Amygdala (tissue), 56 donors: ENCODE measurements at regions not wholly inside any gene's neighbourhood (a gene's known extent, or its start where the extent isn't known, plus 50 kb on each side); places are given as distances from the start of the nearest gene placed in this dataset.

Source experiments
- DNase-seq, 56 donors: peaks; one replicate each; lab custom pipeline; 2025; lab: John Stamatoyannopoulos, UW

DNA sequence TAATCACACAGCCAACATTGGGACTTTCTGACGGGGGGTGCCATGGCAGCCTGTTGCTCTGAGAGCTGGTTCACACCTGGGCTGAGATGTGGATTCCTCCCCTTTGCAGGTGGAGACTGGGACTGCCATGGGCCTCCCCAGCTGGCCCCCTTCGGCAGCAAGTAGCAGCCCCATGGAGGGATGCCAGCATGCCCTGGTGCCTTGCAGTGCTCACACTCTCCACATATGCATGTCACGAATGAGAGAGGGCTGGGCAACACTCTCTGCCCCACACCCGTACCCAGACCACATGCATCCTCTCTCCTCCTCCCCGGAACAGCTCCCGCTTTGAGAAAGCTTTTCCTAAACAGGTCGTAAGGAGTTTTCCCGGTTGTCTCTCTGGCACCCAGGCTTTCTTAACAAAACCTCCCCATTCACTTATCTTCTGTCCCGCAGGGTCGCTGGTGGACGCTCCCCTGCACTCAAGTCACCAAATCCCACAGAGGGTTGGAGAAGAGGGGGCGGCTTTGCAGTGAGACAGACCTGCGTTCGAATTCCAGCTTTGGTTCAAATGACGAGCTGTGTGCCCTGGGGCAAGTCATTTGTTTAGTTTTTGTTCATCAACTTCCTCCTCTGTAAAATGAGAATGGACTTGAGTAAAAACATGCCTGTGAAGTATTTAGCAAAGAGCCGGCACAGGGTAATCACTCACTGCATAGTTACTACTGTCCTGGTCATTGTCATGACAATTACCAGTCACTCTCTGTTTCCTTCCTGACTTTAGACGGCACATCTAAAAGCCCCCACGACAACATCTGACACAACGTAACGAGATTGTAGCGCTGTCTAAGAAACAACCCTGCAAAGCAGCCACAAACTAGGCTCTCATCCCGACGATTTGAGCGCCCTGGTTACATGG is 231.3 kb upstream of the B3GAT1 start:
- DNase-seq, result no peak

DNA sequence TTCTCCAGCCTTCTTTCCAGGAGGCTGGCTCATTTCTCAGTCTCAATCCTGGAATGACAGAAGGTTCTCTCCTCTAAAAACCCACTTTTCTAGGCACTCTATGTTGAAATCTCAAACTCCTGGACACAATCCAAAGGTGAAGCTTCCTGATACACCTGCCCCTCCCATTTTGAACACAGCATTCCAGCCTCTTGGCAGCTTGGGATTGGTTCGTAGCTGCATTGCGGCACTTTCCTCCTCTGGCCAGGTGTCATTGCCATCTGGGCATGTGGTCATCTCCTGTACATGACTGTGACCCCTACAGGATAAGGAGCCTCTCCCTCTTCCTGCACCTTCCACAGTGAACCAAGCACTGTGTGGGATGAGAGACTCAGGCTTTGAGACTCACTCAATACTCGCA is 230.2 kb upstream of the B3GAT1 start:
- no peak for DNase-seq

DNA sequence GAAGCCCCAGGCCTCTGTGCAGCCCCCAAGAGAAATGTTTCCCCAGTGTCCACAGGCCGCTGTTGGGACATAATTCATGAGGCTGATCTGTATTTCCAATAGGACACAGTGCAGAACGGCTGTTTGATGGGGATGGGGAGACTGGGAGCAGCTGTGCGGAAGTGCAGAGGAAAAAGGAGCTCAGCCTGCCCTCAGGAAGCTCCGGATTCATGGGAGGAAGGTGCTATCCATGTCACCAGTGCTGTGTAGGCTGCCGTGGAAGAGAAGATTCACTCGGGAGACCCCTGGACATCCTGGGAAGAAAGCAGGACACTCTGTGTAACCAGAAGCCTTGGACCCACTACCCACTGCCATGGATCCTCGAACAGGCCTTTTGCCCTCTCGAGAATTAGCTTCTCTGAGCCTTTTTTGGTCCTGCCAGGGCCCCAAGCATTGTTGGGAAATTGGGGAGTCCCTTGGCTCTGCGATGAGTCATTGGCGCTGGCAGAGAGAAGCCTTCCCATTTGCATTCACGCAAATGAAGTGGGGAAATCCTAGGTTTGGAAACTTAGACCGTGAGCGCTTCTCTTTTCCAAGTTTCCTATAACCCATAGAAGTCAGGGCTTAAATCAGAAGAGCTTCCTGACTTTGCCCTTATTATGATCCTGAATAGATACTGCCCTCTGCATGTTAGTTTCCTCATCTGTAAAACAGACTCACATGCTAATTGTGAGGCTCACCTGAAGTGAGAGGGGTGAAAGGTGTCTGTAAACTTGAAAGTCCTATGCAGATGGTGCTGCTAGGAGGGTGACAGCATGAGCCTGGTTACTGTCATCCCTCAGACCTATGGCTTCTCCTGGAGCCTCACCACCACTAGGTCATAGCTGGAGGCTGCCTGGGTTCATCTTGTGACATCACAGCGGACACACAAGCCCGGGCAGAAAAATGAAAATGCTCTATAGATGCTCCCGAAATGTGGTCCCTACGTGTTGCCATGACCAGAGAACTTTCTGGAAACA is 229.2 kb upstream of the B3GAT1 start:
- DNase-seq, result no peak

DNA sequence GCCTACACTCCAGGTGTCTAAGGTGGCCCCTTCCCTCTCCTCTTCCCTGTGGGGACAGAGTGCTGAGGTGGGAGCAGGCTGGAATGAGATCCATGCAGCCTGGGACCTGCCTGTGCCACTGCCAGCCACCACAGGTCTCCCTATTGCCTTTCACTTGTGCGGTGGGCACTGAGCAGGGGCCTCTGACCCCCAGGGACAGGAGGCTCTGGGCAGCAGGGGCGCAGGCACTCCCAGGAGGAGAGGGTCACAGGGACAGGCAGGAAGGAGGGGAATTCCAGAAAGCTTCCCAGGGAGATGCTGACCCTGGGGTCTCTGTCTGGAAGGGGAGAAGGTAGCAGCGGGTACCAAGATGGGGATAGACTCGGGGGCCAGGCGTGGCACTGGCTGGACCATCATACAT is 228.5 kb upstream of the B3GAT1 start:
- no peak for DNase-seq

DNA sequence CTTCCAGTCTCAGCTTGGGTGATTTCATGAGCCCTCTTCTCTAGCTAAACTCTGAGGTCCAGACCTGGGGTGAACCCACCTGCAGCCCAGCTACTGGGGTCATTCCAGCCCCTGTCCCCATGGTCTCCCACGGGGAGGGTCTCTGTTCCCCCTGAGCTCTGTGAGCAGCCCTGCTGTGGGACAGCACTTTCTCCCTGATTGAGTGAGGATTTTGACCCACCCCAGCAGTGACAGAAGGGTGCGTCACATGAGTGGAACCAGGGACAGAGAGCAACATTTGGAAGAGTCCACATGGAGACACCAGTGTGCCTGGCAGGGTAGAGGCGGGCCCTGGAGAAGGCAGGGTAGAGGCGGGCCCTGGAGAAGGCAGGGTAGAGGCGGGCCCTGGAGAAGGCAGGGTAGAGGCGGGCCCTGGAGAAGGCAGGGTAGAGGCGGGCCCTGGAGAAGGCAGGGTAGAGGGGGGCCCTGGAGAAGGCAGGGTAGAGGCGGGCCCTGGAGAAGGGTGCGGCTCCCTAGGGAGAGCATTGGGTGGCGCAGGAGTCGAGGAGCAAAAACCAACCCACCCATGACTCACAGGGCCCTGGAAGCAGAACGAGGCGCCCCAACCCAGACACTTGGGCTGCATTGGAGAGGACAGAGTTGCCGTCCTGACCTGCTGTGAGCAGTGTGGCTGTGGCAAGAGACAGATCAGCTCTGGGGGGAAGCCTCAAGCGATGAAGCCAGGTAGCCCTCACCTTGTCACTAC is 227.7 kb upstream of the B3GAT1 start:
- no peak for DNase-seq

DNA sequence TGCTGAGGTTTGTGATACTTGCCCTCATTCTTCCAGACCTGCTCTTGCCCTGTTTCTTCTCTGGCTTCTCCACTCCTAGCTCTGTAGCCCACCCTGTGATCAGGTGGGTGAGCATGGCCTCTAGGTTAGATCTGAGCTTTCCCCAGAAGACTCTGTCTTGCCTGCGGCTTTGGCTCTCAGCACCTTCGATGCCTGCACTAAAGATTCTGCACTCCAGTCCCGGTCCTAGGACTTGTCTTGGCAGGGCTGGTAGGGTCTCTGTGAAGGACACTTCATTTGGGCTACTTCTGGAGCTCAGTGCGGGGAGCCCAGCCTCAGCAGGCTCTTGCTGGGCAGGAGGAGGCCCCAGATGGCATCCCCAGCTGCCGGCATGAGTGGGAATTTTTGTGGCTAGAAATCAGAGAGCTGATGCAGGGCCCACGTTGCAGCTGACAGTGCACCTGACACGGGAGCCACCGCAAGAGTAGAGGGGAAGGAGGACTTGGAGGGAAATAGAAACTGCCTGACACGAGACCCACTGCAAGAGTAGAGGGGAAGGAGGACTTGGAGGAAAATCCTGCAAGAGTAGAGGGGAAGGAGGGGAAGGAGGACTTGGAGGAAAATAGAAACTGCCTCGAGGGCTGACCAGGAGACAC is 226.9 kb upstream of the B3GAT1 start:
- no peak for DNase-seq

DNA sequence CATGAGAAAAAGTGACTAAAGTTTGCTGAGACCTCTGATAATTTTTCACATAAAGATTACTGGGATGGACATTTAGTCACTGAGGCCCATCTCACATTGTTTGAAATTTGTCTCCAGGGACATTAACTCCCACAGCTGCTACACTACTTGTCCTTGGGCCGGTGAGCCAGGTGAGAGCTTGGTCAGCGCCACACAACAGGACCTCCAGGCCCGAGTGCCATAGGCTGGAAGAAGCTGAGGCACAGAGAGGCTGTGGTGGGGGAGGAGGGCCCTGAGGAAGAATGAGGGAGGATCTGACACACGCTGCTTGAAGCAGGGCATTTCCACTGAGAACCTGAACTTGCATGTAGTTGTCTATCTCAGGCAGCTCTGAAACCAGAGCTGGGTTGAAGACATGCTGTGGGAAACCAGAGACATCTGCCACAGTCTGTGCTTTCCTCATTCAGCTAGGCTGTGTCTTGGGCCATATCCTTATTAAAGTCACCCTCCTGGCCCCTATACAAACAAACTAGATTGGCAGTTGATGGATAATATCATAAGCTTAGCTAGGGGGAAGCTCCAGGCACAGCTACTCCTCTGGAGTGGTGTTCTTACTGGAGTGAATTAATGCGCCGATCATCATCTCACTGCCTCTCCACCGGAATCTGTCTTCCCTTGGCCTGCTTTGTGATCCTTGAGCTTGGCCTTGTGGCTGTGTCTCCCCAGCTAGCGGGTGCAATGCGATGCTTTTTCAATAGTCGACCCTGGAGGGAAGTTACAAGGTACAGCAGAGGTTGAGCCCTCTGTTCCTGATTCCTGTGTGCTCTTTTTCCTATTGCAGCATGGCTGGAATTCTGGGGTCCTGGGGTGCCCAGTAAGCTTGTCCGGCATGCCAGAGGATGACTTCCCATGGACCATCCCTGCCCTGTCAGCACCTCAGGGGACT is 225.3 kb upstream of the B3GAT1 start:
- DNase-seq, result no peak

DNA sequence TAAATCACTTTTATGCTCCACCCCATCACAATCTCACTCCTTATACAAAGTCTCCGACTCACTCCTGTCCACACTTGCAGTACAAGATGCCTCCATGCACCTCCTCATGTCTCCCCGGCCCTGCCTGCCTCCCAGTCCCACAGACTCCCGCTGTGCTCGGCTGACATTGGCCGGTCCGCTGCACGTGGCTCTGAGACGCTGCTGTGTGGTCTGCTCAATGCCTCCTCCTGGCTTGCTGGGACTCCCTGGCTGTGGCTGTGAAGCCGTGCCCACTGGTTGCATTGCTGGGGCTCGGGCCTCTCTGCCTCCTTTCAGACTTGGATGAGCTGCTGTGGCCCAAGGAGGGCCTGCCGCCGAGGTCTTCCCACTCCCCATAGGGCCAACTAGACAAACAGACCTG is 224.0 kb upstream of the B3GAT1 start:
- DNase-seq, result no peak

DNA sequence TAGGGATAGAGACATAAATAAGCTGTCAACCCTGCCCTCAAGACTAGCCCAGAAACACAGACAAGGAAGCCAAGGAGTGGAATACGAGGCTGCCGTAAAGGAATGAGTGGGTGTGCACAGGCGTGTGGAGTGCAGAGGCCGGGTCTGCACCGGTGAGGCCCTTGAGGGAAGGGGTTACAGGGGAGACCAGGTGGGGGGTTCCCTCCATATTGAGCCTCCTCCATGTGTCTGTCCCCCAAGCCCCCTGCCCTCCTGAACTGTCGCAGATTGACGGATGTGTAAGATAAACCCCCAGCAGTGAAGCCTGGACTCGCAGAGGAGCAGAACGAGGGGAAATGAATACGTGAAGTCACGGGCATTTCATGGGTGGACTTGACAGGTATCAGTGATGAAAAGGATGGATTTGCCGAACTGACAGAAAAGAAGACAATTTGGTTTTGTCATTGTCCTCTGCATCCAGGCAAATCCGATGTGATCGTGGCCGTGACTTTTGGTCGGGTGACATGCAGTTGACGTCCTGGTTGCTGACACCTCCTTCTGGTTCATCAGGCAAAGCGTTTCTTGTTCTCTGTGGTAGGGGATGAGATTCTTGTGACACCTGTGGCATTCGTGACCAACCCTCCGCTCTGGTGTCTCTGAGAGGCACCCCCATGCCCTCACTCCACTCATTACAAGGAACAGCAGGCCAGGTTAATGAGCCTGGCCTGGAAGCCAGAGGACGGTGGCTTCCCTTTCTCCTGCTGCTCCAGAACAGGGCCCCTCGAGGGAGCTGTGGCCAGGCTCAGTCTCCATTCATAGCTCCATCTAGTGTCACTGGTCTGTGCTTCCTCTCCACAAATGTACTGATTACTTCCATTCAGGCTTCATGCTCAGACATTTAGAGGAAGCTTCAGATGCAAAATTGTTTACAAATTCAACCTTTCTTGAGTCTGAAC is 223.1 kb upstream of the B3GAT1 start:
- DNase-seq, result peak in 16 of 56 donors; percentile 8 to 65 (median 18)

DNA sequence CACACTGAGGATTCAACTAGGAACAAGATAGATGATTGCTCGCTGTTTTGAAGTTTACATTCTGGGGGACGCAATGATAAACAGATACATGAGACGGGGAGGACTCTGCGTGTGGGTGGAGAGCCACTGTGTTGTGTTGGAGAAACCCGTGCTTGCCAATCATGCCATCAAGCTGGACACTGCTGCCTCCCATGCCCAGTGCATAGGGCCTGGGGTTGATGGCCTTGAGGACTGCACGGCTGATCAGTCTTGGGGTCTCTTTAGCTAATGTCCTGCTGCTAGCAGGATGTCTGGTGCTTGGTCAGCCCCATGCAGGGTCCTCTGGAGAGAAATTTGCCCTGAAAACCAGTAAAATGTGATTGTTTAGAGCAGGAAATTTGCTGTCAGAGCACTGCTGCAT is 221.2 kb upstream of the B3GAT1 start:
- DNase-seq, result no peak

DNA sequence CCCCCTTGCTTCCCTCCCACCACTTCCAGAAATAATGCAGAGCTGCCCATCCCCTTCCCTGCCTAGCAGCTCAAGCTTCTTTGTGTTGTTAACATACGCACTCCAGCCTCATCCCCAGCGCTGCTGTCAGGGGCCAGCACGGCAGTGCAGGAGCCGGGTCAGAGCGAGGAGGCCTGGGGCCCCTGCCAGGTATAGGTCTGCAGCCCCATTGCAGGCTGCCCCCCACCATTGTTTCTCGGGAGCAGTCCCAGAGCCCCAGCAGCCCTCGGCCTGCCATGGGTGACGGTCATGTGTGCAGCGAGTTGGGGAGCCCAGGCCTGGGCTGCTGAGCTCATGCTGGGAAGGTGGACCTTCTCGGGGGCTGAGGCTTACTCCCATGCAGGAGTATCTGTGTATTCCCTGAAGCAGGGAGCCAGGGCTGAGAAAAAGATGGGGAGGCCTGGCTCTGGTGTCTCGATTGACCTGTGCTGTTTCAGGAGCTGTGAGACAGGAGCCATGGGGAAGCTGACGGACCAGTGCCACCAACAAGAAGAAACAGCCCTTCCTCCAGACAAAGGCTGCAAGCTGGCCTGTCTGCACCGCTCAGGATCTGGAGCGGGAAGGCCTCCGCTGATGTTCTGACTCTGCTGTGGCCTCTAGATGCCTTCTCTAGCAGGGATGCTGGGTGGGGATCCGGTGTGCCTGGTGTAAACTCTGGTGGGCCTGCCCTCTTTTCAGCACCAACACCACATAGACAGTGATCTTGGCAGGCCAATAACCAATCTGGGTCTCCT is 220.5 kb upstream of the B3GAT1 start:
- peak in 1 of 56 donors; percentile 26 for DNase-seq

DNA sequence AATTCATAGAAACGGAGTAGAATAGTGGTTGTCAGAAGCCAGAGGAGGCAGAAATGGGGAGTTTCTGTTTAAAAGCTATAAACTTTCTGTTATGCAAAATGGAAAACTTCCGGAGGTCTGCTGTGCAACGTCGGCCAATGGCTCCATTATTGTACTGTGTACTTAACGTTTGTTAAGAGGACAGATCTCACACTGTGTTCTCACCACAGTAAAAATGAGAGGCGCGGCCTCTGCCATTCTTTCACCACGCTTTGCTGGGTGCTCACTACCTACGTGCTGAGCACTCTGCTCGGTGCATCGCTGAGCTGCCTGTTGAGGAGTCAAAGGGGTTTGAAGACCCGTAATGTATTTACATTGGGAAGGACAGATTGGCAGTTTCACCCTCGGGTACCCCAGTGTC is 218.8 kb upstream of the B3GAT1 start:
- no peak for DNase-seq

DNA sequence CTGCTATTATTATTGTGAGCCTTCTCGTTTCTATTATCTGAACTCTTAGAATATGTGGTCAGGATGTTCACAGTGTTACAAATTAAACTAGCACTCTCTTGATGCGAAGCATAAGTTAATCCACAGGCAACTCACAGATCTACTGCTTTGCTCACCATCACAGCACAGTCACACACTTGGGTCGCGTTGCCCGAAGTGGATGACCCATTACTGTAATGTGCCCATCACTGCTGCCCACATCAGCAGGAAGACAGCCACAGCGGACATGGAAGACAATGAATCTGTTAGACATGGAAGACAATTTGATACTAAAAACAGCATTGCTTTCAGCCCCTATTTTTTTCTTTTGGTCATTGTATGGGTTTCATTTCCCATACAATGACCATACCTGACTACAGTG is 216.4 kb upstream of the B3GAT1 start:
- no peak for DNase-seq

DNA sequence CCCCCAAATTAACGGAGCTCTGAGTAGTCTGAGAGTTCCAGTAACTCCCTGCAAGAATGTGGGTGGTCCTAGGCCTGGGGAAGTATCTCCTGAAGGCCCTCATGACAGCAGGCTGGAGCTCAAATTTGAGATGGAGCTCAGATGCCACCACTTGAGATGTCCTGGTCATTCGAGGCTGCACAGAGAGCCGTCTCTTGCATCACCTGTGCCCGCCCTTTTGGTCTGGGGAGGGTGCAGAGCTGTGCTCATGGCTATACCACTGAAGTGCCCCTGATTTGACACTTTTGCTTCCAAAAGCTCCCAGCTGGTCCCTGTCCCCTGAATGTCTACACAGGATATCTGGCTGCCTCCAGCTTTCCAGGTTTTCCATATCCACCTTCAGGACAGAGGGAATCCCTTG is 214.0 kb upstream of the B3GAT1 start:
- DNase-seq, result no peak

DNA sequence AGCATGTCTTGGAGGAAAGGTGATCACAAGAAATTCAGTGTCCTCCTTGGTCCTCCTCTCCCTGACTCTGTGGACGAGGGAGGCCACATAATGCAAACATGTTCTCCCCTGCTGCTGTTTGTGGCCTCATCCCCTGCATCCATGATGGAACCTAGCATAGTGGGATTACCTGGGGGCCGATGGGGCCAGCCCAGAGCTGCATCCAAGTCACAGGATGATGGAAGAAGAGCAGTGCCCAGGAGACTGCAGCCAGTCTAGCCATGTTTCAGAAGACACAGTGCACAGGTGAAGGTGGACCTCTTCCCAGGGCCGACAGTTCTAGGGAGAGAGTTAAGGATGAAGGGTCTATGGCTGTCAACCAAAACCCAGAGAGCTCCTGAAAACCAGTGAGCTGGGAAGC is 213.6 kb upstream of the B3GAT1 start:
- DNase-seq, result no peak

DNA sequence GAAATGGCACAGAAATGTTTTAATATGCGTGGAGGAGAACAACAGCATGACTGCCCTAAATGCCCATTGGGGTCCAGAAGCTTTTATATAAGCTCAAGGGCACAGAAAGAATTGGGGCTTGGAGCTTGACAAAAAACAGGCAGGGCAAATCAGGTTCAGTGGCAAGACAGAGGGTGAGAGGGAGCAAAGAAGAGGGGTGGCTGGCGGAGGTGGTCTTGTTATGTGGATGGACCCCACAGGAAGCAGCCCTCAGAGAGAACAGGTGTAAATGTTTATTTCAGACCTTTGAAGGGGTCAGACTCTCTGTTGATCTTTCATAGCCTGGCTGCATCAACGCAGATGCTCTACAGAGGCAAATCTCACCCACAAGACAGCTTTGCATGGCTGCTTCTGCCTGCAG is 213.1 kb upstream of the B3GAT1 start:
- no peak for DNase-seq
